Right atrium auricular region (tissue), 2 donors: ENCODE measurements at regions not wholly inside any gene's neighbourhood (a gene's known extent, or its start where the extent isn't known, plus 50 kb on each side); places are given as distances from the start of the nearest gene placed in this dataset.

Source experiments
- DNase-seq: peaks from one replicate; pipeline ENCODE4 v3.0.0-alpha.2; 2019; ENCODE audit warnings: low spot score
- H3K27ac ChIP-seq, 2 donors: fragments of 200-600 bp; sonication (generic); 1 replicate in 1 of 2; 2 replicates in 1 of 2; pipeline ENCODE4 v1.5.1; 2016 to 2019
- H3K27me3 ChIP-seq, 2 donors: fragments of 200-600 bp; sonication (generic); one replicate each; pipeline versions ENCODE4 v1.5.1 to v1.6.0; 2017 to 2019
- H3K36me3 ChIP-seq: fragments of 200-600 bp; sonication (generic); one replicate; pipeline ENCODE4 v1.5.1; 2016
- H3K4me1 ChIP-seq, 2 donors: fragments of 200-600 bp; sonication (generic); one replicate each; pipeline versions ENCODE4 v1.5.1 to v1.6.0; 2017 to 2019
- H3K4me3 ChIP-seq, 2 donors: fragments of 200-600 bp; sonication (generic); 1 replicate in 1 of 2; 2 replicates in 1 of 2; pipeline ENCODE4 v1.5.1; 2017 to 2019; ENCODE audit warnings: mild to moderate bottlenecking in 1 of 2, moderate library complexity in 1 of 2
- H3K9me3 ChIP-seq, 2 donors: fragments of 200-600 bp; sonication (generic); one replicate each; pipeline ENCODE4 v1.5.1; 2019
- CTCF ChIP-seq, 2 donors: fragments of 200-600 bp; sonication (generic); IDR thresholded peaks; one replicate each; pipeline ENCODE4 v1.5.1; 2019; ENCODE audit warnings: antibody characterized with exemption in 2 of 2

GRCh38 chr20:55173601-55174000, 698.2 kb downstream of the DOK5 start:
- Histone ChIP-seq H3K4me1 (peaks cover 0 to 5% of the 10 kb centered on the region in 2 donors), H3K27me3 (no peaks in the 10 kb centered on the region), H3K4me3 (no peak overlapping the region), H3K36me3 (no peaks in the 10 kb centered on the region), H3K27ac (no peak overlapping the region), H3K9me3 (no peaks in the 10 kb centered on the region)
- TF ChIP-seq CTCF (IDR thresholded peaks at IDR 0.05) = no peak
- no peak for DNase-seq

GRCh38 chr20:55172310-55173002, 697.1 kb downstream of the DOK5 start:
- Histone ChIP-seq H3K27ac (no peak overlapping the region), H3K4me1 (no peaks in the 10 kb centered on the region), H3K36me3 (no peaks in the 10 kb centered on the region), H3K4me3 (no peak overlapping the region), H3K27me3 (no peaks in the 10 kb centered on the region), H3K9me3 (no peaks in the 10 kb centered on the region)
- TF ChIP-seq CTCF (IDR thresholded peaks at IDR 0.05) = no peak
- no peak for DNase-seq

- no peak overlapping the region for H3K4me3 ChIP-seq
- H3K27ac ChIP-seq = no peak overlapping the region
- H3K27me3 ChIP-seq = no peaks in the 10 kb centered on the region
- H3K36me3 ChIP-seq = no peaks in the 10 kb centered on the region
- DNase-seq = no peak
- no peak for TF ChIP-seq CTCF (IDR thresholded peaks at IDR 0.05)
- H3K4me1 ChIP-seq = no peaks in the 10 kb centered on the region
- H3K9me3 ChIP-seq = no peaks in the 10 kb centered on the region
Observed at GRCh38 chr20:55166063-55166462, 690.7 kb downstream of the DOK5 start.

- Histone ChIP-seq H3K4me1 (no peaks in the 10 kb centered on the region), H3K27ac (no peak overlapping the region)
- TF ChIP-seq CTCF (IDR thresholded peaks at IDR 0.05) = no peak
Observed at GRCh38 chr20:55160996-55161395, 685.6 kb downstream of the DOK5 start.

GRCh38 chr20:55160037-55160436, 684.6 kb downstream of the DOK5 start:
- Histone ChIP-seq H3K27ac (no peak overlapping the region), H3K4me1 (no peaks in the 10 kb centered on the region), H3K4me3 (no peak overlapping the region), H3K36me3 (no peaks in the 10 kb centered on the region), H3K27me3 (no peaks in the 10 kb centered on the region), H3K9me3 (no peaks in the 10 kb centered on the region)
- no peak for TF ChIP-seq CTCF (IDR thresholded peaks at IDR 0.05)
- DNase-seq = no peak

More at GRCh38 chr20:55160996-55161395, 685.6 kb downstream of the DOK5 start:
- Histone ChIP-seq H3K4me3 (no peak overlapping the region), H3K9me3 (no peaks in the 10 kb centered on the region), H3K27me3 (no peaks in the 10 kb centered on the region), H3K36me3 (no peaks in the 10 kb centered on the region)
- no peak for DNase-seq

GRCh38 chr20:55159230-55159629, 683.8 kb downstream of the DOK5 start:
- DNase-seq = no peak
- no peak for TF ChIP-seq CTCF (IDR thresholded peaks at IDR 0.05)

More at GRCh38 chr20:55159230-55159629, 683.8 kb downstream of the DOK5 start:
- H3K36me3 ChIP-seq = no peaks in the 10 kb centered on the region
- H3K27me3 ChIP-seq = no peaks in the 10 kb centered on the region
- H3K4me1 ChIP-seq = no peaks in the 10 kb centered on the region
- no peak overlapping the region for H3K27ac ChIP-seq
- H3K4me3 ChIP-seq = no peak overlapping the region
- no peaks in the 10 kb centered on the region for H3K9me3 ChIP-seq
